Pancreas (tissue), 10 donors: ENCODE measurements at regions not wholly inside any gene's neighbourhood (a gene's known extent, or its start where the extent isn't known, plus 50 kb on each side); places are given as distances from the start of the nearest gene placed in this dataset.

Experiments
- ATAC-seq, 4 donors: fragments of 200-7000 bp; cut with Tn5 transposase; one replicate each; pipeline versions ENCODE4 v1.8.0 to v1.9.1; 2020; ENCODE audit warnings: mild to moderate bottlenecking in 4 of 4, moderate library complexity in 4 of 4
- DNase-seq, 6 donors: peaks; one replicate each; pipeline ENCODE4 v3.0.0-alpha.2; 2020
- FAIRE-seq: peaks from 2 replicates; lab custom pipeline; 2012; peaks lifted over from hg19 to GRCh38; lab: Jason Lieb, UNC
- H3K27ac ChIP-seq, 4 donors: fragments of 200-600 bp; sonication (generic); 1 replicate in 3 of 4; 2 replicates in 1 of 4; pipeline versions ENCODE4 v1.5.0 to v1.8.0; 2020
- H3K27me3 ChIP-seq, 4 donors: fragments of 200-600 bp; one replicate each; pipeline ENCODE4 v1.8.0; 2021
- H3K36me3 ChIP-seq, 3 donors: fragments of 200-600 bp; sonication (generic) in 1 of 3; one replicate each; pipeline versions ENCODE4 v1.5.0 to v1.8.0; 2020 to 2021
- H3K4me1 ChIP-seq, 3 donors: fragments of 200-600 bp; one replicate each; pipeline ENCODE4 v1.8.0; 2021
- H3K4me3 ChIP-seq, 4 donors: fragments of 200-600 bp; sonication (generic) in 2 of 4; one replicate each; pipeline versions ENCODE4 v1.5.0 to v1.8.0; 2020 to 2021
- H3K9me3 ChIP-seq, 4 donors: fragments of 200-600 bp; one replicate each; pipeline ENCODE4 v1.8.0; 2021
- WGBS, 2 donors: extraction: QIAGEN DNeasy Blood & Tissue Kit; methylation state at CpG; one replicate each; pipeline ENCODE4 v1.1.7; 2013; 5-methylcytosine and 5-hydroxymethylcytosine counted together
- intact Hi-C, 3 donors: fragments of 100-400 bp; cut with DNase I; formaldehyde crosslinking; loops; one replicate each; pipeline versions ENCODE4 v1.11.1 to v1.14.2; 2022
- TF ChIP-seq, protein P1 (sequence below), 4 donors: fragments of 200-600 bp; sonication (generic) in 3 of 4; IDR thresholded peaks; one replicate each; pipeline versions ENCODE4 v1.5.0 to v1.8.0; 2021; ENCODE audit warnings: antibody characterized with exemption in 4 of 4
- donor health status: healthy with polysubstance abuse.
- donor health status: DM: no; HTN: no; CAD: no; lungs with moderate emphysema.
- donor health status: DM: no; HTN: no; CAD: no.
- donor health status: control.
- donor health status: control.
- donor health status: Bipolar disorder and iron deficiency.
- donor health status: DM: yes; HTN: yes; CAD: no.
- donor health status: DM: no; HTN: no; CAD: no.
- donor health status: DM: no; HTN: no; CAD: no.
- donor health status: DM: yes; HTN: yes; CAD: no.

DNA sequence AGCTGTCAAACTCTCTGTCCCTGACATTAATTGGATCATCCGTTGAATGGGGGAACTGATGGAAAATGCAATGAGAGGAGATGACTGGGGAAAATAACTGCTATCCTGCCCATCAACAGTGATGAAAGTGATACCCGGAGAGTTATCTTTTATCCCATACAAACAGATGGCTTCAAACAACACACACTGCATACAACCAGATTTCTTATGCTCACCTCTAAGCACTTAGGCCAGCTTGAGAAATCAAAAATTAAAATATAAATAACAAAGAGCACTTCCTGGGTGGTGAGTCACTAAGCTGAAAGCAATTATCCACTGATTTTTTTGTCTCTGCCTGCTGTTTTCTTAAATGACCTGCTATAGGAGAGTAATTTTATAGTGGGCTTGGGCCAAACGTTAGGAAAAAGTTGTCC, 237.6 kb upstream of the RGPD4 start:
- intact Hi-C loops, result no loop called here
- FAIRE-seq (no peak), DNase-seq (no peak), ATAC-seq (no peak)
- TF ChIP-seq, protein P1, sequence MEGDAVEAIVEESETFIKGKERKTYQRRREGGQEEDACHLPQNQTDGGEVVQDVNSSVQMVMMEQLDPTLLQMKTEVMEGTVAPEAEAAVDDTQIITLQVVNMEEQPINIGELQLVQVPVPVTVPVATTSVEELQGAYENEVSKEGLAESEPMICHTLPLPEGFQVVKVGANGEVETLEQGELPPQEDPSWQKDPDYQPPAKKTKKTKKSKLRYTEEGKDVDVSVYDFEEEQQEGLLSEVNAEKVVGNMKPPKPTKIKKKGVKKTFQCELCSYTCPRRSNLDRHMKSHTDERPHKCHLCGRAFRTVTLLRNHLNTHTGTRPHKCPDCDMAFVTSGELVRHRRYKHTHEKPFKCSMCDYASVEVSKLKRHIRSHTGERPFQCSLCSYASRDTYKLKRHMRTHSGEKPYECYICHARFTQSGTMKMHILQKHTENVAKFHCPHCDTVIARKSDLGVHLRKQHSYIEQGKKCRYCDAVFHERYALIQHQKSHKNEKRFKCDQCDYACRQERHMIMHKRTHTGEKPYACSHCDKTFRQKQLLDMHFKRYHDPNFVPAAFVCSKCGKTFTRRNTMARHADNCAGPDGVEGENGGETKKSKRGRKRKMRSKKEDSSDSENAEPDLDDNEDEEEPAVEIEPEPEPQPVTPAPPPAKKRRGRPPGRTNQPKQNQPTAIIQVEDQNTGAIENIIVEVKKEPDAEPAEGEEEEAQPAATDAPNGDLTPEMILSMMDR (IDR thresholded peaks at IDR 0.05), result no peak
- H3K27ac ChIP-seq, result no peak overlapping the region
- 21 to 29% methylated on average over 3 of the region's 3 CpGs for WGBS, 2 donors
- no peaks in the 10 kb centered on the region for H3K4me1 ChIP-seq
- no peaks in the 10 kb centered on the region for H3K36me3 ChIP-seq
- no peaks in the 10 kb centered on the region for H3K27me3 ChIP-seq
- H3K9me3 ChIP-seq, result no peaks in the 10 kb centered on the region
- no peak overlapping the region for H3K4me3 ChIP-seq

- no peak overlapping the region for H3K27ac ChIP-seq
These were observed 235.0 kb upstream of the RGPD4 start for GRCh38 chr2:107591561-107592279.

GRCh38 chr2:107592280-107592624, 234.4 kb upstream of the RGPD4 start:
- DNase-seq (no peak), ATAC-seq (no peak), FAIRE-seq (no peak)
- TF ChIP-seq, protein P1 (IDR thresholded peaks at IDR 0.05), result no peak
- H3K4me1 ChIP-seq, result no peaks in the 10 kb centered on the region
- 31 to 34% methylated on average over 4 of the region's 4 CpGs for WGBS, 2 donors
- no peak overlapping the region for H3K4me3 ChIP-seq
- intact Hi-C loops, result no loop called here
- no peaks in the 10 kb centered on the region for H3K27me3 ChIP-seq
- no peaks in the 10 kb centered on the region for H3K36me3 ChIP-seq
- no peak overlapping the region for H3K27ac ChIP-seq
- H3K9me3 ChIP-seq, result no peaks in the 10 kb centered on the region

More at GRCh38 chr2:107591561-107592279, 235.0 kb upstream of the RGPD4 start:
- Histone ChIP-seq H3K27me3 (no peaks in the 10 kb centered on the region), H3K36me3 (no peaks in the 10 kb centered on the region), H3K9me3 (no peaks in the 10 kb centered on the region), H3K4me3 (no peak overlapping the region), H3K4me1 (no peaks in the 10 kb centered on the region)
- DNase-seq (no peak), FAIRE-seq (no peak), ATAC-seq (no peak)
- intact Hi-C loops, result no loop called here
- TF ChIP-seq, protein P1 (IDR thresholded peaks at IDR 0.05), result no peak
- WGBS, 2 donors, result 48 to 55% methylated on average over 3 of the region's 3 CpGs

GRCh38 chr2:107595285-107595684, 231.4 kb upstream of the RGPD4 start:
- DNase-seq (no peak), FAIRE-seq (no peak), ATAC-seq (no peak)
- Histone ChIP-seq H3K4me3 (no peak overlapping the region), H3K9me3 (no peaks in the 10 kb centered on the region), H3K27ac (no peak overlapping the region), H3K36me3 (no peaks in the 10 kb centered on the region), H3K4me1 (no peaks in the 10 kb centered on the region), H3K27me3 (no peaks in the 10 kb centered on the region)
- TF ChIP-seq, protein P1 (IDR thresholded peaks at IDR 0.05), result no peak
- 61 to 74% methylated on average over 5 of the region's 5 CpGs for WGBS, 2 donors
- intact Hi-C loops, result no loop called here

- DNase-seq (no peak), FAIRE-seq (no peak), ATAC-seq (no peak)
- Histone ChIP-seq H3K36me3 (no peaks in the 10 kb centered on the region), H3K9me3 (no peaks in the 10 kb centered on the region), H3K27me3 (no peaks in the 10 kb centered on the region), H3K4me1 (no peaks in the 10 kb centered on the region), H3K4me3 (no peak overlapping the region), H3K27ac (no peak overlapping the region)
- TF ChIP-seq, protein P1 (IDR thresholded peaks at IDR 0.05), result no peak
- 54 to 60% methylated on average over 4 of the region's 4 CpGs for WGBS, 2 donors
- intact Hi-C loops, result no loop called here
These were observed 230.9 kb upstream of the RGPD4 start for GRCh38 chr2:107595749-107596148.
